ENCODE measurements at regions not wholly inside any gene's neighbourhood (a gene's known extent, or its start where the extent isn't known, plus 50 kb on each side); places are given as distances from the start of the nearest gene placed in this dataset.

DNA sequence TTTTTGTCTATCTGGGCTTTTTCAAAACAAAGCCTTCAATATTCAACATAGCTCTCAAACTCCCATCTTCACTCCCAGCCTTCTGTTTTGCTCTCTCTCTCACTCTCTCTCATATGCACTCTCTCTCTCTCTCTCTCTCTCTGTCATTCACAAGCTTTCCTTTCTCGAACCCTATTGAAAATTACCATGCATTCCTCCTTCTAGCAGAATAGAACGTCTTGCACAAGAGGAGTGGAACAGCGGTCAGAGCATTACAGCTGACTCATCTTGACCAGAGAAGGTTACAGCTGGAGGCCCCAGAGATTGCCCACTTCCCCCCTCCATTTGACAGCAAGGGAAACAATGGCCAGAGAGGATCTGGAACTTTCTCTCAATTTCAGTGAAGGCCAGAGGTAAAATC, 51.0 kb upstream of the LIFR start:
- Histone ChIP-seq H3K4me2 (ENCODE audit: insufficient read depth, low read length) (no peak overlapping the region), H3K4me1 (ENCODE audit: control insufficient read depth, extremely low read depth, insufficient read depth, low read length) (peaks cover 14% of the 10 kb centered on the region), H3K27me3 (ENCODE audit: control insufficient read depth in 2 of 2, insufficient read depth in 2 of 2, low read length in 2 of 2) (peaks cover 2 to 3% of the 10 kb centered on the region in 2 experiments), H3K36me3 (ENCODE audit: control insufficient read depth in 2 of 2, extremely low read depth in 1 of 2, insufficient read depth in 2 of 2, low read length in 2 of 2) (no peaks in the 10 kb centered on the region), H3K9ac (replicated peaks; ENCODE audit: extremely low read depth, insufficient read depth, low read length) (no peak overlapping the region), H3K4me3 (replicated peaks in 1 of 3; ENCODE audit: insufficient read depth in 1 of 3, low read depth in 1 of 3, low read length in 3 of 3) (no peak overlapping the region), H3K27ac (ENCODE audit: insufficient read depth, low read depth, low read length) (no peak overlapping the region), H3K79me2 (ENCODE audit: control insufficient read depth, insufficient read depth, low read length) (no peaks in the 10 kb centered on the region), H2AFZ (ENCODE audit: low read depth, low read length) (no peak overlapping the region), H3K9me1 (replicated peaks; ENCODE audit: control insufficient read depth, extremely low read depth, insufficient read depth, low read length) (no peaks in the 10 kb centered on the region), H4K20me1 (replicated peaks; ENCODE audit: control insufficient read depth, extremely low read depth, insufficient read depth, low read length) (no peaks in the 10 kb centered on the region), H3K9me3 (replicated peaks; ENCODE audit: control insufficient read depth, insufficient read depth, low read length) (no peaks in the 10 kb centered on the region)
- dilution Hi-C loops (cut with MboI; ENCODE audit: extremely low pct_ligation_motif_present, low sequenced_read_pairs) = no loop called here
- no peak for FAIRE-seq
- ChIA-PET POLR2A (no interaction called here), CTCF (interaction anchor here (1.4 to 1.5 kb wide), 2 partner anchors 8 to 45 kb away, joined by 3 to 4 read pairs; no protein-coding TSS in a partner anchor)
- no peak for DNase-seq (ENCODE audit: low read depth, low spot score)
- no peak for TF ChIP-seq GATA2 (IDR thresholded peaks at IDR 0.05; ENCODE audit: insufficient read depth, insufficient read length, low read depth, low read length)
- TF ChIP-seq POLR2AphosphoS5 (IDR thresholded peaks at IDR 0.05; ENCODE audit: insufficient read depth, low read depth, low read length) = no peak
- no peak for TF ChIP-seq MYC (IDR thresholded peaks at IDR 0.05; ENCODE audit: low read depth, low read length)
- TF ChIP-seq JUN (IDR thresholded peaks at IDR 0.05; ENCODE audit: borderline replicate concordance, insufficient read depth, insufficient read length, low read depth) = no peak
- TF ChIP-seq, protein P1, sequence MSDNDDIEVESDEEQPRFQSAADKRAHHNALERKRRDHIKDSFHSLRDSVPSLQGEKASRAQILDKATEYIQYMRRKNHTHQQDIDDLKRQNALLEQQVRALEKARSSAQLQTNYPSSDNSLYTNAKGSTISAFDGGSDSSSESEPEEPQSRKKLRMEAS (IDR thresholded peaks at IDR 0.05; ENCODE audit: insufficient read depth, insufficient read length) = no peak
- BruUV-seq (replicated peaks) = no TSS peak
- intact Hi-C loops (cut with micrococcal nuclease) = no loop called here

DNA sequence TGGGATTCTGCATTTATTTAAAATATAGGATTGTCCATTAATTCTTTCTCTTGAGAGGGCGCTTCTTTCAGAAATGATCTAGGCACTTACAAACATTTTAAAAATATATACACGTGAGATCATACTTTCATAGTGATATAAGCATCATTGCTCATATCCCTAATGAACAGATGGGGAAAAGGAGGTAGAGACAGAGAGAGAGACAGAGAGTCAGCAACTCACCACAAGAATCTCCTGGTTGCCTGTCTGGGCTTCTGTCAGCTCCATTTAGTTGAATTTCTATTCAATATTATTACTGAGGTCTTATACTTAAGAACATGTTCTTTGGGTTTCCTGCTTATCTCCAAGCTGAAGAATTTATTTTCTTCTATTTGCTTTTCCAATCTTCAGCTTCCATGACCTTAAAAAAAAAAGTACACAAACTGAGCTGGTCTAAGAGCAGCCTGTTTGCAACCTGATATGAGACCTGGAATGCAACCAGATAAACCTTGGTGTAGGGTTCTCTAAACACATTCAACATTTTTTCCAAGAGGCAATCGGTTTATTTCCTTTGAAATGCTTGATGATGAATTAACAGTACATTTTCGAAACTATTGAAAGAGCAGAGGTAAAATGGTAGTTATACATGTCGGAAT, 51.6 kb upstream of the LIFR start:
- peaks cover 14% of the 10 kb centered on the region for H3K4me1 ChIP-seq (ENCODE audit: control insufficient read depth, extremely low read depth, insufficient read depth, low read length)
- CTCF ChIA-PET = interaction anchor here (1.1 to 1.5 kb wide), 4 partner anchors 8 to 187 kb away, joined by 3 to 4 read pairs (median 3); no protein-coding TSS in a partner anchor

More for the DNA sequence above, 51.6 kb upstream of the LIFR start:
- H4K20me1 ChIP-seq (replicated peaks; ENCODE audit: control insufficient read depth, extremely low read depth, insufficient read depth, low read length) = no peaks in the 10 kb centered on the region
- BruUV-seq (replicated peaks) = no TSS peak
- FAIRE-seq (no peak), DNase-seq (ENCODE audit: low read depth, low spot score) (peak; percentile 48)
- TF ChIP-seq POLR2A (IDR thresholded peaks at IDR 0.05; ENCODE audit: low read depth, low read length) (no peak), EZH2 (IDR thresholded peaks at IDR 0.05; ENCODE audit: borderline replicate concordance, low read depth, low read length, severe bottlenecking) (no peak), JUN (IDR thresholded peaks at IDR 0.05; ENCODE audit: borderline replicate concordance, insufficient read depth, insufficient read length, low read depth) (no peak), FOS (IDR thresholded peaks at IDR 0.05; ENCODE audit: borderline replicate concordance, insufficient read depth, low read length) (no peak), POLR2AphosphoS5 (IDR thresholded peaks at IDR 0.05; ENCODE audit: insufficient read depth, low read depth, low read length) (no peak), GATA2 (IDR thresholded peaks at IDR 0.05; ENCODE audit: insufficient read depth, insufficient read length, low read depth, low read length) (no peak), MYC (IDR thresholded peaks at IDR 0.05; ENCODE audit: low read depth, low read length) (no peak)
- TF ChIP-seq, protein P2, sequence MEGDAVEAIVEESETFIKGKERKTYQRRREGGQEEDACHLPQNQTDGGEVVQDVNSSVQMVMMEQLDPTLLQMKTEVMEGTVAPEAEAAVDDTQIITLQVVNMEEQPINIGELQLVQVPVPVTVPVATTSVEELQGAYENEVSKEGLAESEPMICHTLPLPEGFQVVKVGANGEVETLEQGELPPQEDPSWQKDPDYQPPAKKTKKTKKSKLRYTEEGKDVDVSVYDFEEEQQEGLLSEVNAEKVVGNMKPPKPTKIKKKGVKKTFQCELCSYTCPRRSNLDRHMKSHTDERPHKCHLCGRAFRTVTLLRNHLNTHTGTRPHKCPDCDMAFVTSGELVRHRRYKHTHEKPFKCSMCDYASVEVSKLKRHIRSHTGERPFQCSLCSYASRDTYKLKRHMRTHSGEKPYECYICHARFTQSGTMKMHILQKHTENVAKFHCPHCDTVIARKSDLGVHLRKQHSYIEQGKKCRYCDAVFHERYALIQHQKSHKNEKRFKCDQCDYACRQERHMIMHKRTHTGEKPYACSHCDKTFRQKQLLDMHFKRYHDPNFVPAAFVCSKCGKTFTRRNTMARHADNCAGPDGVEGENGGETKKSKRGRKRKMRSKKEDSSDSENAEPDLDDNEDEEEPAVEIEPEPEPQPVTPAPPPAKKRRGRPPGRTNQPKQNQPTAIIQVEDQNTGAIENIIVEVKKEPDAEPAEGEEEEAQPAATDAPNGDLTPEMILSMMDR (IDR thresholded peaks at IDR 0.05; ENCODE audit: extremely low read depth in 1 of 2, insufficient read depth in 1 of 2, low read depth in 1 of 2, low read length in 2 of 2) = no peak
- POLR2A ChIA-PET = no interaction called here
- no peak overlapping the region for H3K27ac ChIP-seq (ENCODE audit: insufficient read depth, low read depth, low read length)
- H3K79me2 ChIP-seq (ENCODE audit: control insufficient read depth, insufficient read depth, low read length) = no peaks in the 10 kb centered on the region
- peaks cover 2 to 3% of the 10 kb centered on the region in 2 experiments for H3K27me3 ChIP-seq (ENCODE audit: control insufficient read depth in 2 of 2, insufficient read depth in 2 of 2, low read length in 2 of 2)
- H3K9me3 ChIP-seq (replicated peaks; ENCODE audit: control insufficient read depth, insufficient read depth, low read length) = no peaks in the 10 kb centered on the region
- dilution Hi-C loops (cut with MboI; ENCODE audit: extremely low pct_ligation_motif_present, low sequenced_read_pairs) (no loop called here), intact Hi-C loops (cut with micrococcal nuclease) (no loop called here)
- no peak overlapping the region for H3K4me2 ChIP-seq (ENCODE audit: insufficient read depth, low read length)
- H3K4me3 ChIP-seq (replicated peaks in 1 of 3; ENCODE audit: insufficient read depth in 1 of 3, low read depth in 1 of 3, low read length in 3 of 3) = no peak overlapping the region
- H3K9me1 ChIP-seq (replicated peaks; ENCODE audit: control insufficient read depth, extremely low read depth, insufficient read depth, low read length) = no peaks in the 10 kb centered on the region
- H3K9ac ChIP-seq (replicated peaks; ENCODE audit: extremely low read depth, insufficient read depth, low read length) = no peak overlapping the region
- H2AFZ ChIP-seq (ENCODE audit: low read depth, low read length) = no peak overlapping the region
- H3K36me3 ChIP-seq (ENCODE audit: control insufficient read depth in 2 of 2, extremely low read depth in 1 of 2, insufficient read depth in 2 of 2, low read length in 2 of 2) = no peaks in the 10 kb centered on the region
